HepG2 (cell line): ENCODE measurements at regions not wholly inside any gene's neighbourhood (a gene's known extent, or its start where the extent isn't known, plus 50 kb on each side); places are given as distances from the start of the nearest gene placed in this dataset.
"Not testable (repeated sequence)": the region's sequence is repeated elsewhere in the genome, so short reads cannot be mapped to it uniquely, and the experiment has no call there.

ENCODE experiments used
- ATF1 ChIP-seq: IDR thresholded peaks from 2 replicates; pipeline ENCODE4 v1.6.1; 2016; ENCODE audit warnings: mild to moderate bottlenecking, control low read depth
- CTCF ChIP-seq: sonication (generic); formaldehyde crosslinking; IDR thresholded peaks from 2 replicates; pipeline ENCODE4 v1.5.0; 2020; ENCODE audit warnings: mild to moderate bottlenecking, missing genetic modification reagents, moderate library complexity
- HMG20B ChIP-seq: conservative IDR thresholded peaks from 2 replicates; pipeline ENCODE4 v1.6.1; 2016; ENCODE audit warnings: missing genetic modification reagents, missing compliant biosample characterization
- RAD21 ChIP-seq: fragments of 450-650 bp; formaldehyde crosslinking; IDR thresholded peaks from 2 replicates; pipeline ENCODE4 v1.5.0; 2020; ENCODE audit warnings: mild to moderate bottlenecking
- RXRA ChIP-seq: sonication (generic); formaldehyde crosslinking; IDR thresholded peaks from 2 replicates; pipeline ENCODE4 v1.5.1; 2020; ENCODE audit warnings: missing genetic modification reagents
- STAT5B ChIP-seq: sonication (generic); formaldehyde crosslinking; IDR thresholded peaks from 2 replicates; pipeline ENCODE4 v1.4.0; 2020; ENCODE audit warnings: missing genetic modification reagents
- TP53 ChIP-seq: sonication (generic); formaldehyde crosslinking; conservative IDR thresholded peaks from 2 replicates; pipeline ENCODE4 v1.4.0; 2020; ENCODE audit warnings: missing genetic modification reagents
- ZBTB21 ChIP-seq: sonication (generic); formaldehyde crosslinking; IDR thresholded peaks from 2 replicates; pipeline ENCODE4 v1.4.0; 2020; ENCODE audit warnings: missing genetic modification reagents
- ZBTB46 ChIP-seq: sonication (generic); formaldehyde crosslinking; IDR thresholded peaks from 2 replicates; pipeline ENCODE4 v1.4.0; 2020; ENCODE audit warnings: mild to moderate bottlenecking, missing genetic modification reagents, borderline replicate concordance
- ZKSCAN1 ChIP-seq: fragments of 150-350 bp; IDR thresholded peaks from 2 replicates; pipeline ENCODE4 v1.6.1; 2014; ENCODE audit warnings: low read length
- ZNF660 ChIP-seq: sonication (generic); formaldehyde crosslinking; IDR thresholded peaks from 2 replicates; pipeline ENCODE4 v1.5.1; 2020; ENCODE audit warnings: mild to moderate bottlenecking, low read depth, missing genetic modification reagents, borderline replicate concordance
- TF ChIP-seq, protein P1 (sequence below): sonication (generic); formaldehyde crosslinking; IDR thresholded peaks from 2 replicates; pipeline ENCODE4 v1.8.1; 2023; ENCODE audit warnings: missing genetic modification reagents, inconsistent platforms, borderline replicate concordance
- TF ChIP-seq, protein P2 (sequence below): IDR thresholded peaks from 2 replicates; pipeline ENCODE4 v1.6.1; 2012; ENCODE audit warnings: inconsistent platforms

DNA sequence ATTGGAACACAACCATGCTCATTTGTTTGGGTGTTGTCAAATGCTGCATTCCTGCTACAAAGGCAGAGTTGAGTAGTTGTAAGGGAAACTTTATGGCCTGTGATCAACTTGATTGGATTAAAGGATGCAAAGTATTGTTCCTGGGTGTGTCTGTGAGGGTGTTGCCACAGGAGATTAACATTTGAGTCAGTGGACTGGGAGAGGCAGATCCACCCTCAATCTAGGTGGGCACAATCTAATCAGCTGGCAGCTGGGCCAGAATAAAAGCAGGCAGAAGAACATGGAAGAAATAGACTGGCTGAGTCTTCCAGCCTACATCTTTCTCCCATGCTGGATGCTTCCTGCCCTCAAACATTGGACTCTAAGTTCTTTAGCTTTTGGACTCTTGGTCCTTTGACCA, 145.6 kb upstream of the LMCD1 start:
- TF ChIP-seq ZKSCAN1; TP53 (CRISPR knock-in tag); CTCF (CRISPR knock-in tag); ZBTB46 (CRISPR knock-in tag); STAT5B (CRISPR knock-in tag); RXRA (CRISPR knock-in tag); RAD21 (CRISPR knock-in tag); ZBTB21 (CRISPR knock-in tag); ATF1; ZNF660 (CRISPR knock-in tag); HMG20B (CRISPR knock-in tag): not testable (repeated sequence)
- TF ChIP-seq, protein P1, sequence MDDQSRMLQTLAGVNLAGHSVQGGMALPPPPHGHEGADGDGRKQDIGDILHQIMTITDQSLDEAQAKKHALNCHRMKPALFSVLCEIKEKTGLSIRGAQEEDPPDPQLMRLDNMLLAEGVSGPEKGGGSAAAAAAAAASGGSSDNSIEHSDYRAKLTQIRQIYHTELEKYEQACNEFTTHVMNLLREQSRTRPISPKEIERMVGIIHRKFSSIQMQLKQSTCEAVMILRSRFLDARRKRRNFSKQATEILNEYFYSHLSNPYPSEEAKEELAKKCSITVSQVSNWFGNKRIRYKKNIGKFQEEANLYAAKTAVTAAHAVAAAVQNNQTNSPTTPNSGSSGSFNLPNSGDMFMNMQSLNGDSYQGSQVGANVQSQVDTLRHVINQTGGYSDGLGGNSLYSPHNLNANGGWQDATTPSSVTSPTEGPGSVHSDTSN (CRISPR knock-in tag) = not testable (repeated sequence)
- TF ChIP-seq, protein P2, sequence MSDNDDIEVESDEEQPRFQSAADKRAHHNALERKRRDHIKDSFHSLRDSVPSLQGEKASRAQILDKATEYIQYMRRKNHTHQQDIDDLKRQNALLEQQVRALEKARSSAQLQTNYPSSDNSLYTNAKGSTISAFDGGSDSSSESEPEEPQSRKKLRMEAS = not testable (repeated sequence)
